H1 (cell line): ENCODE measurements at regions not wholly inside any gene's neighbourhood (a gene's known extent, or its start where the extent isn't known, plus 50 kb on each side); places are given as distances from the start of the nearest gene placed in this dataset.

Experiments used
- BACH1 ChIP-seq: IDR thresholded peaks from 2 replicates; pipeline ENCODE4 v1.6.1; 2012; ENCODE audit warnings: low read length, improper control_type of control experiment
- CHD7 ChIP-seq: fragments of 300-600 bp; sonication (generic); IDR thresholded peaks from 2 replicates; pipeline ENCODE4 v1.7.1; 2012; ENCODE audit warnings: low read length, moderate library complexity, mild to moderate bottlenecking, inconsistent platforms; ENCODE audit not compliant: insufficient replicate concordance
- JUND ChIP-seq: IDR thresholded peaks from 2 replicates; pipeline ENCODE4 v1.6.1; 2011; ENCODE audit warnings: mild to moderate bottlenecking, improper control_type of control experiment, low read length
- KDM5A ChIP-seq: fragments of 200-600 bp; IDR thresholded peaks from 2 replicates; pipeline ENCODE4 v1.7.1; 2012; ENCODE audit warnings: mild to moderate bottlenecking, low read length, inconsistent platforms, mixed read lengths
- RFX5 ChIP-seq: IDR thresholded peaks from 2 replicates; pipeline ENCODE4 v1.6.1; 2011; ENCODE audit warnings: low read depth, low read length, improper control_type of control experiment, borderline replicate concordance
- SAP30 ChIP-seq: fragments of 300-600 bp; sonication (generic); IDR thresholded peaks from 2 replicates; pipeline ENCODE4 v1.7.1; 2012; ENCODE audit warnings: low read length, moderate library complexity, mild to moderate bottlenecking, inconsistent platforms; ENCODE audit not compliant: insufficient read depth, insufficient replicate concordance
- TCF12 ChIP-seq: IDR thresholded peaks from 2 replicates; pipeline ENCODE4 v1.6.1; 2011; ENCODE audit warnings: low read depth, mild to moderate bottlenecking, low read length
- TEAD4 ChIP-seq: IDR thresholded peaks from 2 replicates; pipeline ENCODE4 v1.6.1; 2012; ENCODE audit warnings: low read depth, low read length, inconsistent platforms, mixed read lengths
- ZNF274 ChIP-seq: IDR thresholded peaks from 2 replicates; pipeline ENCODE4 v1.7.0; 2012; ENCODE audit warnings: low read length, borderline replicate concordance; ENCODE audit errors: extremely low read depth

DNA sequence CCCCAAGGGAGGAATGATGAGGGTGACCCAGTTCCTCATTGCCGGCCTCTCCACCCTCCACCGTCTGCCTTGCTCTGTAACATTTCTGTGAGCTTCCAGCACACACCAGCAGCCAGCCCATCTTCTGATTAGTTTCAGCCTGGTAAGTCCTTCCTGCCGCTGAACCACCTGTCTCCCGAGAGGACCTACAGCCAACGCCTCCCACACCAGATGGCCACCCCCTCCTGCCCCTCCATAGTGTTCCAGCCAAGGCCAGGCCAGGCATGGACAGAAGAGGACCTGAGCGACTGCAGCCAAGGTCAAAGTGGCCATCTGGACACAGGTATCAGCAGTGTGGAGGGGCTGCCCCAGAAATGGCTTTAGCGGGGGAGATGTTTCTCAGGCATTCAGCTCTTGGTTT is 170.7 kb upstream of the CTBP2 start (continued):
- TF ChIP-seq CHD7 (no peak), SAP30 (no peak), RFX5 (no peak), KDM5A (no peak), BACH1 (no peak), JUND (no peak), ZNF274 (no peak), TCF12 (no peak), TEAD4 (no peak)
